Keratinocyte (primary cell): ENCODE measurements at regions not wholly inside any gene's neighbourhood (a gene's known extent, or its start where the extent isn't known, plus 50 kb on each side); places are given as distances from the start of the nearest gene placed in this dataset.

Source experiments
- DNase-seq: peaks from one replicate; pipeline ENCODE4 v3.0.0-alpha.2; 2011; ENCODE audit warnings: low read depth, missing footprints, low spot score
- FAIRE-seq: peaks from 2 replicates; lab custom pipeline; 2011; peaks lifted over from hg19 to GRCh38; lab: Jason Lieb, UNC
- H2AFZ ChIP-seq: 2 replicates; pipeline ENCODE4 v1.6.0; 2012; ENCODE audit warnings: low read length, control low read depth, inconsistent platforms; ENCODE audit not compliant: control insufficient read depth
- H3K27ac ChIP-seq: 2 replicates; pipeline ENCODE4 v1.5.1; 2011; ENCODE audit warnings: low read length; ENCODE audit not compliant: control insufficient read depth, insufficient read depth
- H3K27me3 ChIP-seq: 3 replicates; pipeline ENCODE4 v1.6.0; 2011; ENCODE audit warnings: low read length; ENCODE audit not compliant: control insufficient read depth, insufficient read depth; ENCODE audit errors: extremely low read depth
- H3K36me3 ChIP-seq, 2 experiments: 2 replicates in 1 of 2; 3 replicates in 1 of 2; pipeline ENCODE4 v1.5.1; 2011; ENCODE audit warnings: low read length in 2 of 2, mild to moderate bottlenecking in 1 of 2; ENCODE audit not compliant: control insufficient read depth in 2 of 2, insufficient read depth in 2 of 2; ENCODE audit errors: extremely low read depth in 1 of 2
- H3K4me1 ChIP-seq: 3 replicates; pipeline ENCODE4 v1.5.1; 2011; ENCODE audit warnings: low read length; ENCODE audit not compliant: control insufficient read depth, insufficient read depth; ENCODE audit errors: extremely low read depth
- H3K4me2 ChIP-seq: 3 replicates; pipeline ENCODE4 v1.6.0; 2011; ENCODE audit warnings: low read depth, low read length; ENCODE audit not compliant: control insufficient read depth, insufficient read depth; ENCODE audit errors: extremely low read depth
- H3K4me3 ChIP-seq, 3 experiments: fragments of 200-600 bp in 1 of 3; sonication (generic) in 1 of 3; 2 replicates in 2 of 3; 3 replicates in 1 of 3; pipeline ENCODE4 v1.5.1; 2011 to 2016; ENCODE audit warnings: low read length in 3 of 3, mild to moderate bottlenecking in 3 of 3, control low read depth in 2 of 3, inconsistent platforms in 1 of 3, low read depth in 1 of 3, mixed read lengths in 1 of 3, mixed run types in 1 of 3, moderate library complexity in 1 of 3; ENCODE audit not compliant: control insufficient read depth in 2 of 3, insufficient read depth in 2 of 3; ENCODE audit errors: extremely low read depth in 1 of 3
- H3K79me2 ChIP-seq: 2 replicates; pipeline ENCODE4 v1.6.0; 2012; ENCODE audit warnings: low read length; ENCODE audit not compliant: control insufficient read depth, insufficient read depth
- H3K9ac ChIP-seq: 3 replicates; pipeline ENCODE4 v1.6.0; 2011; ENCODE audit warnings: low read length; ENCODE audit not compliant: control insufficient read depth, insufficient read depth; ENCODE audit errors: extremely low read depth
- H3K9me1 ChIP-seq: 3 replicates; pipeline ENCODE4 v1.6.0; 2011; ENCODE audit warnings: low read length; ENCODE audit not compliant: control insufficient read depth, insufficient read depth; ENCODE audit errors: extremely low read depth
- H3K9me3 ChIP-seq: 2 replicates; pipeline ENCODE4 v1.5.1; 2012; ENCODE audit warnings: low read depth, low read length; ENCODE audit not compliant: control insufficient read depth
- H4K20me1 ChIP-seq: 3 replicates; pipeline ENCODE4 v1.6.0; 2011; ENCODE audit warnings: low read length; ENCODE audit not compliant: control insufficient read depth, insufficient read depth; ENCODE audit errors: extremely low read depth
- EZH2 ChIP-seq: IDR thresholded peaks from one replicate; pipeline ENCODE4 v1.6.1; 2012; ENCODE audit warnings: inconsistent platforms, mild to moderate bottlenecking, low read length, moderate library complexity
- dilution Hi-C: fragments of 300-500 bp; cut with MboI; formaldehyde crosslinking; loops from one replicate; pipeline ENCODE4 v1.7.0; 2020; ENCODE audit warnings: low sequenced_read_pairs; ENCODE audit not compliant: extremely low pct_ligation_motif_present
- TF ChIP-seq, protein P1 (sequence below), 3 experiments: IDR thresholded peaks in 1 of 3; conservative IDR thresholded peaks in 1 of 3; optimal IDR thresholded peaks in 1 of 3; 2 replicates in 2 of 3; 3 replicates in 1 of 3; pipeline versions ENCODE3 to v1.5.1; 2011; ENCODE audit warnings: low read length in 3 of 3, mild to moderate bottlenecking in 3 of 3, moderate library complexity in 2 of 3, control low read depth in 1 of 3, inconsistent platforms in 1 of 3; ENCODE audit not compliant: insufficient read depth in 2 of 3; ENCODE audit errors: extremely low read depth in 1 of 3

DNA sequence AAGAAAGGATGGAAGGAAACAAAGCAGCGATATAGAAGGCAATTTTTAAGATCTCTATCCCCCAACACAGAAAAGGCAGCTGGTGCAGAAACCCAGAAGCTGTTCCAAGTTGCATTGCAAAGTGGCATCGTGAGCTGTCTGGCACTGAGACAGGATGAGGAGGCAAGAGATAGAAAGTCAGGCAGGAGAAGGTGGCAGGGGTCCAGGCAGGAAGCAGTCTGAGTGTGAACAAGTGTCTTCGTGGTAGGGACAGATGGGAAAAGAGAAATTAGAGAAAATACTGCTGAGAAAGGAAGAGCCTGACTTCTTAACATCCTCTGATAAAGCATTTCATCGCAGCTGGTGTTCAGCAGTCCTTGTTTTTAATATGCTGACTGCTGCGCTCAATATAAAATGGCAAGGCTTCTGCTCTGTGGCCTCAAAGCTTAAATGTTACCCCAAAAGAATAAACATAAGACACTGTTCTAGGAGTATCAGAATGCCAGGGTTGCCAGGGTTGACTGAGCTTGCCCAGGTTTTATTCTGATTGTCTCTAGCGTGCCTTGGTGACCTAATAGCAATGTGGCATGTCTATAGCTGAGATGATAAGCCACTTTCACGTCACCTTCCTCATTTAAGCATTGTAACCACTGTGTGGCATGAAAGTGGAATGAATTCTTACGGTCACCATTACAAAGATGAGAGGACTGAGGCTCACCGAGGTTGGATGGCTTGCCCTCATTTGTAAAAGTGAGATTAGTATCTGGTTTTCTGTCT is 397.6 kb downstream of the NUAK1 start:
- no peak overlapping the region for H3K27ac ChIP-seq
- no peak overlapping the region for H3K4me3 ChIP-seq
- no peaks in the 10 kb centered on the region for H4K20me1 ChIP-seq
- H3K4me2 ChIP-seq = peak overlapping the region; percentile 9
- TF ChIP-seq EZH2 = no peak
- TF ChIP-seq, protein P1, sequence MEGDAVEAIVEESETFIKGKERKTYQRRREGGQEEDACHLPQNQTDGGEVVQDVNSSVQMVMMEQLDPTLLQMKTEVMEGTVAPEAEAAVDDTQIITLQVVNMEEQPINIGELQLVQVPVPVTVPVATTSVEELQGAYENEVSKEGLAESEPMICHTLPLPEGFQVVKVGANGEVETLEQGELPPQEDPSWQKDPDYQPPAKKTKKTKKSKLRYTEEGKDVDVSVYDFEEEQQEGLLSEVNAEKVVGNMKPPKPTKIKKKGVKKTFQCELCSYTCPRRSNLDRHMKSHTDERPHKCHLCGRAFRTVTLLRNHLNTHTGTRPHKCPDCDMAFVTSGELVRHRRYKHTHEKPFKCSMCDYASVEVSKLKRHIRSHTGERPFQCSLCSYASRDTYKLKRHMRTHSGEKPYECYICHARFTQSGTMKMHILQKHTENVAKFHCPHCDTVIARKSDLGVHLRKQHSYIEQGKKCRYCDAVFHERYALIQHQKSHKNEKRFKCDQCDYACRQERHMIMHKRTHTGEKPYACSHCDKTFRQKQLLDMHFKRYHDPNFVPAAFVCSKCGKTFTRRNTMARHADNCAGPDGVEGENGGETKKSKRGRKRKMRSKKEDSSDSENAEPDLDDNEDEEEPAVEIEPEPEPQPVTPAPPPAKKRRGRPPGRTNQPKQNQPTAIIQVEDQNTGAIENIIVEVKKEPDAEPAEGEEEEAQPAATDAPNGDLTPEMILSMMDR (optimal IDR thresholded peaks at IDR 0.05 in 1 of 3, IDR thresholded peaks at IDR 0.05 in 1 of 3, conservative IDR thresholded peaks at IDR 0.05 in 1 of 3; ENCODE audit: extremely low read depth in 1 of 3, insufficient read depth in 2 of 3, low read length in 3 of 3) = no peak
- no peaks in the 10 kb centered on the region for H3K9me3 ChIP-seq
- no peak for DNase-seq
- H3K36me3 ChIP-seq = no peaks in the 10 kb centered on the region
- peaks cover 15% of the 10 kb centered on the region for H3K4me1 ChIP-seq
- no peak overlapping the region for H2AFZ ChIP-seq
- dilution Hi-C loops = no loop called here
- FAIRE-seq = no peak
- H3K9me1 ChIP-seq = no peaks in the 10 kb centered on the region
- H3K9ac ChIP-seq = no peak overlapping the region
- no peaks in the 10 kb centered on the region for H3K27me3 ChIP-seq
- no peaks in the 10 kb centered on the region for H3K79me2 ChIP-seq

DNA sequence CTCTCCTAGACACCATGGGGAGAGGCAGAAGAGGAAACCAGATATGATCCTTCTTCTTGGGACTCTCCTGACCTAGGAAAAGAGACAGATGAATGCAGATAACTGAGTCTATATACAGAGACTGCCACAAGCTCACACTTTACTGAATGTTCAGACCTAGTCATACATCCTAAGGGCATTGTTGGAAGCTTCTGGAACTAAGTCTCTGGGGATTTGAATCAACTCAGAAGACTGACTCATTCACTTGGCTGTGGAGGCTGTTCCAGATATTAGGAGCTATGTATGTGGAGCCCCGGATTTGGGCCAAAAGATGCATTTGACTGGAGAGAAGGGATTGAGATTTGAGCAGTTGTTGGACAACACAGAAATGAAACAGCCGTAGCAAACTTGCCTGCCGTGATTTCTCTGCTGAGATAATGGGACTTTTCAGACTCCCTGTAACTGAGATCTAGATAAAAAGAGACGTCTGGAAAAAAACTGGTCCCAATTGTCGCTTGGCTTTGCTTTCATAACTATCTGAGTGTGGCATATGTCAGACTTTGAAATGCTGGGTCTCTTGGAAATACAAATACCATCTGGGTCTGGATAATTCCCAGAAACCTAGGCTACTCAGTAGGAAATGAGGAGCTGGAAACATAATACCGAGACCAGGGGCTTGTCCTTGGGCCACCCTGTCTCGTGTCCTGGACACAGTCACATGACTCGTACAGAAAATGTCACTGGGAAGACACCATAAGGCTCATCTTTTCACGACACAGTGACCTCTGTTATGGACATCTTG is 396.8 kb downstream of the NUAK1 start:
- no peak overlapping the region for H3K4me3 ChIP-seq
- no peak overlapping the region for H3K27ac ChIP-seq
- dilution Hi-C loops = no loop called here
- peak overlapping the region; percentile 9 for H3K4me2 ChIP-seq
- no peaks in the 10 kb centered on the region for H3K9me1 ChIP-seq
- H3K9me3 ChIP-seq = no peaks in the 10 kb centered on the region
- no peaks in the 10 kb centered on the region for H4K20me1 ChIP-seq
- DNase-seq (peak; percentile 1), FAIRE-seq (peak; percentile 76)
- no peak overlapping the region for H2AFZ ChIP-seq
- no peaks in the 10 kb centered on the region for H3K27me3 ChIP-seq
- H3K36me3 ChIP-seq = no peaks in the 10 kb centered on the region
- peaks cover 15% of the 10 kb centered on the region for H3K4me1 ChIP-seq
- TF ChIP-seq EZH2 = no peak
- TF ChIP-seq, protein P1 (optimal IDR thresholded peaks at IDR 0.05 in 1 of 3, IDR thresholded peaks at IDR 0.05 in 1 of 3, conservative IDR thresholded peaks at IDR 0.05 in 1 of 3; ENCODE audit: extremely low read depth in 1 of 3, insufficient read depth in 2 of 3, low read length in 3 of 3) = no peak
- no peaks in the 10 kb centered on the region for H3K79me2 ChIP-seq
- H3K9ac ChIP-seq = no peak overlapping the region
